ENCODE measurements at regions not wholly inside any gene's neighbourhood (a gene's known extent, or its start where the extent isn't known, plus 50 kb on each side); places are given as distances from the start of the nearest gene placed in this dataset.
"Not testable (repeated sequence)": the region's sequence is repeated elsewhere in the genome, so short reads cannot be mapped to it uniquely, and the experiment has no call there.

DNA sequence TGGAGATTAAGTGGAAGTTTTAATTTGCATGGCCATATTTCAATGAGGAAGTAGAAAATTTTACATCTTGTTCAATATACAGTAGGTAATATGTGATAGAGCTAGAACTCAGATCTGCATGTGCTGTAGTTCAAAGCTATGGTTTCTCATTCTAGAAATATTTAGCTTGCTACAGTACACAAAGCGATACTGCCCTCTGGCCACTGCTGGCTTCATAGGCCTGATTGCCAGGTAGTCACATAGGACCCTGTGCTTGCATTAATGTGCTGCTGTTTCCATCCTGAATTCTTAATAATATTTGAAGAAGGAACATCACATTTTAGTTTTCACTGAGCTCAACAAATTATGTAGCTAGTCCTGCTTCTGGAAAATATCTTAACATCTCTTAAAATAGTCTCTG is 87.0 kb downstream of the PLSCR2 start:
- no peak for DNase-seq

DNA sequence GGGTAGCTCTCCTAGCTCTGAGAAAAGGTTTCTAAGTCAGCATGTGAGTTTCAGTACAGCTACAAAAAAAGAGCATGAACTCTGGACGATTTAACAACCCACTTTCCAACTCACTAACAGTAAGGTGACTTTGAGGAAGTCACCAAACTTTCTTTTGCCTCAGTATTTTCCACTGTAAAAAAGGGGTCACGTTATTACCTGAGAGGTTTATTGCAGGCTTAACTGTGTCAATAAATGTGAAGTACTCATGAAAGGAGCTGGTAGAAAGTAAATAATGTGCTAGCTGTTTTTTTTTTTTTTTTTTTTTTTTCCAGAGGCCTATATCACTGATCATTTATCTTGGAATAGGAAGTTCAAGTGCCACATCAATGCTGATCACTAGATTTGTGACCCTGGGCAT is 89.3 kb downstream of the PLSCR2 start:
- no peak for DNase-seq

DNA sequence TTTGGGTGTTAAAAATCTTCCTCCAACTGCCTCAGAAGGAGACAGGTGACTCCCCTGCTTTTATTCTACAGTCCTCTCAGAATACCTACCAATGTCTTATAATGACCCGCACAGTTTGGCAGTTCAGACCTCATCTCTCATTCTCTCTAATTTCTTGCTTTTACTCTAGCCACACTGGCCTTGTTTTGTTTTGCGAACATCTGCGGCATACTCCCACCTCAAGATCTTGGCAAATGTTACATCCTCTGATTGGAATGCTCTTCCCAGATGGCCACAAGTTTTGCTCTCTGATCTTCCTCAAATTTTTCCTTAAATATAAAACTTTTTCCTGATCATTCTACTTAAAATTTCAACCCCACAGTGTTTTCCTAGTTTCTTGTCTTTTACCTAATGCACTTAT is 94.1 kb downstream of the PLSCR2 start:
- DNase-seq: no peak

DNA sequence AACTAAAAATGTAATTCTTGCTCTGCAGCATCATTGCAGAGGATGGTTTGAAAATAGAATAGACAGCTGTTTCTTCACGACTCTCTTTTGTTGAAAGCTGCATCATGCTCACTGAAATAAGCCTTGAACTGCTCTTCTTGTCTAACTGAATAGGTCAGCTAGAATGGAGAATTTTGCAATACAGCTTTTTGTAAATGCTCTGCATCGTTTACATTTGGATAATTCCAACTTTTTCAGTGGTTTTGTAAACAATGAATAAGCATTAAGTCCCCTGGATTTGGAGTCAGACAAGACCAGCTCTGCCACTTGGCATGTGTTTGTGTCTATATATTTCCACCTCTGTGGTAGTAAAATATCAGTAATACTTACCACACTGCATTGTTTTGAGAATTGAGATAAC is 95.2 kb downstream of the PLSCR2 start:
- DNase-seq: no peak

DNA sequence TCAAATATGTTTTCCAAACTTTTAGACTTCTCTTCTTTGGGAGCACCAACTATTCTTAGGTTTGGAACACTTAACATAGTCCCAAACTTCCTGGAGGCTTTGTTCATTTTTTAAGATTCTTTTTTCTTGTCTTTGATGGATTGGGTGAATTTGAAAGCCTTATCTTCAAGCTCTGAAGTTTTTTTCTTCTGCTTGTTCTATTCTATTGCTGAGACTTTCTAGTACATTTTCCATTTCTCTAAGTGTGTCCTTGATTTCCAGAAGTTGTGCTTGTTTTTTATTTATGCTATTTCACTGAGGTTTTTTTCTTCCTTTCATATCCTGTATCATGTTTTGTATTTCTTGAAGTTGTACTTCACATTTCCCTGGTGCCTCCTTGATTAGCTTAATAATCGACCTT is 97.5 kb downstream of the PLSCR2 start:
- no peak for DNase-seq

DNA sequence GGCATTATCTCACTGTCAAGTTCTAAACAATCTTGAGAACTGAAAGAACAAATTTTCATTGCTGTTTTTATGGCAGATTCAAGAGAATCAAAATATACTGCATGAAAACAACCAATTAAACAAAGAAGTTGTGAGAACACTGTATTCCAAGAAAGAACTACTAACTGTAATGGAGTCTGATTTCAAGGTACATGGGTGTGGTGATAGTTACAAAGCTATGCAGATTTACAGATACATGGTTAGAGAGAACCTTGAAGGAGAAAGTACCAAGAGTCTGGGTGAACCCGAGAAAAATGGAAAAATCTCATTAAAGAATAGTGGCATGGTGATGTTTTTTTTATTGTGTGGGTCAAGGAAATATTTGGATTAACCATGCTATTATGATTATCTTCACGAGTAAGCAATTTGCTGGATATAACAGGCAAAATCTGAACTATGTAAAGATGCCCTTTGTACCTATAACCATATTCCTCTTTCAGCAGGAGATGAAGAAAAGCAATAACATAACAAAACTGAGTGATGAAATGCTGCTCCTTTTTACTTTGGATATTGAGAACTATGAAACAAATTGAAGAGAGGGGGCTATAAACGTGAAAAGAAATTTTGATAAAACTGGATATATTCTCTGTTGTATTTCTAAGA is 100.4 kb downstream of the PLSCR2 start:
- DNase-seq: no peak

DNA sequence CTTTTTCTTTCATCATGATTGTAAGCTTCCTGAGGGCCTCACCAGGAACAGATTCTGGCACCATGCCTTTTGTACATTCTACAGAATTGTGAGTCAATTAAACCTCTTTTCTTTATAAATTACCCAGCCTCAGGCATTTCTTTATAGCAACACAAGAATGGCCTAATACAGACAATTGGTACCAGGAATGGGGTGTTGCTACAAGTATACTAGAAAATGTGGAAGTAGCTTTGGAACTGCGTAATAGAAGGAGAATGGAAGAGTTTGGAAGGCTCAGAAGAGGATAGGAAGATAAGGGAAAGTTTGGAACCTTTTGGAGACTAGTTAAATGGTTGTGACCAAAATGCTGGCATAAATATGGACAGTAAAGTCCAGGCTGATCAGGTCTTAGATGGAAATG is 108.9 kb upstream of the PLSCR4 start:
- no peak for DNase-seq

DNA sequence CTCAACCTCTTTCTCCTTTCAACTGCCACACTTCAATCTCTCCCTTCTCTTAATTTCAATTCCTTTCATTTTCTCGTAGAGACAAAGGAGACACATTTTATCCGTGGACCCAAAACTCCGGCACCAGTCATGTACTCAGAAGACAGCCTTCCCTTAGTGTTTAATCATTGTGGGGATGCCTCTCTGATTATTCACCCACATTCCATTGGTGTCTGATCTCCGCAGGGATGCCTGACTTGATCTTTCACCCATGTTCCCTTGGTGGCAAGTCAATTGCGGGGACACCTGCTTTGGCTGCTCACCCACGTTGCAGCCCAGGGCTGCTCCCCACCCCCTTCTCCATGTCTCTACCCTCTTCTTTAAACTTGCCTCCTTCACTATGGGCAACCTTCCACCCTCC is 103.5 kb upstream of the PLSCR4 start:
- DNase-seq: not testable (repeated sequence)

DNA sequence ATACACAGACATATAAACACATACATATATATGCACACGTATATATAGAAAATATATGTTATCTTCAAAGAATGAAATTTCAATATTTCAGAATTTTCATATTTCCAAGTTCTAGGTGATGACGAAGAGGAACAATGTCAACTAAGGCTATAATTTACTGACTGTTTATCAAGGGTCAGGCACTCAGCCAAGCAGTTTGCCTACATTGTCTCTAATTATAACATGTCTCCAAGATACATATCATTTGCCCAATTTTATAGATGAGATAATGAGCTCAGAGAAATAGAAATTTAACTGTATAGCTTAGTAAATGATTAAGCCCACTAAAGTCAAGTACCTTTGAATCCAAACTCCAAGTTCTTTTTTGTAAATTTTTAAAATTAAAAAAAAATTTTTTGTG is 99.9 kb upstream of the PLSCR4 start:
- no peak for DNase-seq

DNA sequence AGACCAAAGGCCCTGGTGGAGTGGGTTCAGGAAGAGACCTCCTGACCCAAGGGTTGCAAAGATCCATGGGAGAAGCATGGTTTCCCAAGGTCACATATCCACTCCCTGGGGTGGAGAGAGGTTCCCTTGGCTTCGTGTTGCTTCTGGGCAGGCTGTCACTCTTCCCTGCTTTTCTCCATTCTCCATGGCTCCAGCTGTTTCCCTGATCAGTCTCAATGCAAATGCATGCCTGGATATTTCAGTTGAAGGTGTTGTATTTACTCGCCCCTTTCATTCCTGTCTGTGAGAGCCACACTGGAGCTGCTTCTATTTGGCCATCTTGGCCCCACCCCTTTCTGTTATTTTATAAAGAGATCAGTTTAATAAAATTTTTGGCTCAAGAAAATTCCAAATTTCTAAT is 95.0 kb upstream of the PLSCR4 start:
- no peak for DNase-seq

DNA sequence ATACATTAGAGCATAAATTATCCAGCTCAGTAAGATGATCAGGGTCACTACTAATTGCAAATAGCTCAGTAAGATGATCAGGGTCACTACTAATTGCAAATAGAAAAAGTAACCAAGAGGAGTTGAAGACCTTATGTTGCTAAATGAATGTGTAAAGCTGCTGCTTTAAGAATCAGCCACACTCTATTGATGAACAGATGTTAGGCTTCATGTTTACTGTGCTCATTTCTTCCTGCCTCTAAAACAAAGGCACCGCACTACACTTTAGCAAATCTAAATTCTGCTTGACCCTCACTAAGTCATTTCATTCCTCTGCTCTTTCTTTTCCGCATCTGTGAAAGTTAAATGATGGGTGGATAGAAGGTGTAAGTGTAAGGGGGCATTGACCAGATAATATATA is 92.6 kb upstream of the PLSCR4 start:
- DNase-seq: no peak

DNA sequence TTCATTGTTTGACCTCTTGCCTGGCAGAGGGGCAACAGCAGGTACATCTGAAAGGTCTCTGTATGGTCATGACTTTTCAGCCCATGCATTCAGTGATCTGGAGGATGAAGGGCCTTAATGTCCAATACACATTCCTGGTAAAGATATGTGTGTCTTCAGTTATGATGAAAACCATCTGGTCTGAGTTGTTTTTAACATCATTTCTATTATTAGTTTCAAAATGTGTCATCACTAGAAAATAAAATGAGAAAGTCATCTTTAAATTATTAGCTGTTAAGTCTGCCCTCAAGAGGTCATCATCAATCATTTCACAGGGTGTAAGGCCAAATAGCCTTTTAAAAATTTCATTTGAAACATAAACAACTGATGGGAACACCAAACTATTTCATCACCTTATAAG is 92.1 kb upstream of the PLSCR4 start:
- no peak for DNase-seq

DNA sequence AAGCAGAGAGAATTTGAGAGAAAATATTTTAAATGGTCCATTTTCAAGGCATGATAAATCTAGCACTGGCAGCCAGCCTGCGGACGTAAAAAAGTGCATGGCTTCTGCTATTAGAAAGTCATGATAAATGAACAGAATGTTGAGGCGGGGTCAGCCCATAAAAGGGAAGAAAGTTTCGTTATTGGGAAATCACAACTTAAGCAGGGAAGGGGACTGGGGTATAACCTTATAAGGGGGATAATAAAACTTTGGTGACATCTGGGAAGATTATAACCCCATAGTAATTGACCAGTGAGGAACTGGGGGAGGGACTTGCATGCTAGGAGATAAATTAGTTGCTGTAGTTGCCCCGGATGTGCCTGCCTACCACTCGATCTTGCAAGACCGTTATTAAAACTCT is 88.4 kb upstream of the PLSCR4 start:
- no peak for DNase-seq

DNA sequence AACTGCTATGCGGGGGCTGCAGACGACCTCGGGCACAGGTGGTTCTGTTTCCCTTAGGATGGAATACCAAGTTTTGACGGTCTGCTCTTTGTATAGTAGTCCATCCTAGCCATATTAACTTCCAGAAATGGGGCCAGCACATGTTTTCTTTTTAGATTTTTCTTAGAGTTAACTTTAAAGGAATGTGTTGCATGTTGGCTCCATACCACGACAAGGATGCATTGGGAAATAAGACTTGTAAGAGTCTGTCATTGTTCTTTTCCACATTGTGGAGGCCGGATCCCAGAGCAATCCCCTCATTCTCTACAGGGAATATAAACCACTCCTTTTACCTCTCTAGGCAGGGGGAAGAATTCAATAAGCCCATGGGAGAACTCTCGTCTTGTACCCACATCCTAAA is 87.1 kb upstream of the PLSCR4 start:
- no peak for DNase-seq

DNA sequence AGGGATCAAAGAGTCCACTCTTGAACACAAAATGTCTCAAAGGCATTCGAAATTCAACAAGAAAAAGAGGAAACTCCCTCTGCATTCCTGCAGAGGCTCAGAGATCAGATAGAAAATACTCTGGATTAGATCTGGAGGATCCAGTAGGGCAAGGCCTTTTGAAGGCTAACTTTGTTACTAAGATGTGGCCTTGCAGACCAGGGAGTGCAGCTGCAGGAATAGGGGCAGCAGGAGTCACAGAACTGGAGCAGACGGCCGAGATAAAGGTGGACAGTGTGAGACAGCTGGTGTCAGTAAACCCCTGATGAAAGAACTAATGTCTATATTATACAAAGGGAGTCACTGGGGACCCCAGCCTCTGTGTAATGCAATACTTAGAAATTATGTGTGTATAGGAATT is 84.5 kb upstream of the PLSCR4 start:
- DNase-seq: no peak

DNA sequence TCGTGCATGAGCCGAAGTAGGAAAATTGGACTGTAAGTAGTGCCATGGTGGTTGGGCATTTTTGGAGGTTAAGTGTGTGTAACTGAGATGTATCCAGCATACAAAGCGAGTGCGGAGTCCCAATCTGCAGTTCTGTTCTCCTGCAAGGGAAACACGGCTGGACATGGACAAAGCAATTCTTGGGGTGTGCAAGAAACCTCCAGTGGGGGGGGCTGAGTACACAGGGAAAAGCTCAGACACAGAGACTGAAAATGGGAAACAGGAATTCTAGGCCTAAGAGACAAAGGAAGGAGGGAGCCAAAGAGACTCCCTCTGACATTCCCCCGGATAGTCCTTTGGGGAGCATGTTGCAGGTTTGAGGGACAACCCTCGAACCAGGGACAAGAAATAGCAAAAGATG is 83.2 kb upstream of the PLSCR4 start:
- DNase-seq: no peak

DNA sequence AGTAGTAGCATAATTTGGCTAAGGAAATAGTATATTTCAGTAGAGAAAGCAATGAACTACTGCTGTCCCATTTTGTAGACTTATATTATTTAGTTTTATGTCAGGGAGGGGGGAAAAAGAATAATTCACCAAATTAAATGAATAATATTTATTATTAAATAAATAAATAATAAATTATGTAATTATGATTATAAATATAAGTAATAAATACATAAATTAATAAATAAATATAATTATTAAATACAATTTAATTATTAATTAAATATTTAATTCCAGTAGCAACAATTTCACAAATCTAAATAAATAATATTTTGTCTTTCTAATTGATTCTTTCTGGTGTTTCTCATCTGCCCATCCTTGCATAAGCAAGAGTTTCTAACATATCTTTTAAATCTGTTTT is 81.1 kb upstream of the PLSCR4 start:
- DNase-seq: no peak

DNA sequence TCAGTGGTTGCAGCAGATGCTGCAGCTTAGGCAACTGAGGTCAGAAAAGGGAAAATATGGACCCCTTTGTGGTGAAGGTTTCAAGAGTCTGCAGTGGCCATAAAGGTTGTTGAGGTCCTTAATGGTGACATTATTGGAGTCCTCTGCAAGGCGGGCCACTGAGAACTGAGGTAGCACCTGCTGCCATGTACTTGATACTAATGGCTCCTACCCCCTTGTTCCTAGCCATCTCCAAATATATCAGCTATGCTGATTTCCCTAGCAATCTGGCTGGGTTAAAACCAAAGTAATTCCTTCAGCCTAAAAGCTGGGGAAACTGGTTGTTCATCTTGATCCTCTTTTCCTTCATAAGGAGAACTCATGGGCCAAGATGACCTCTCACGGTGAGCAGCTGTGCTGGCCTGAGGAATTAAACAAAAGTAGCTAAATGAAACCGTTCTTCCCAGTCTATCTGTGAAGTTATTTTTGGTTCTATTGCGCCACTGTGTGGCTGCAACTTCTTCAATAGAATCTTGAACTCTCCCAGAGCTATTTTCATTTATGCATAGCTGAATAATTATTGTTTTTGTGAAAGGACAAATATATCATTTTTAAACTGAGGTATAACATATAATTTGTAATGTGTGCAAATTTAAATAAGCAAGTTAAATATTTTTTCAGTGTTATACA is 76.1 kb upstream of the PLSCR4 start:
- peak; percentile 7 to 42 for DNase-seq

DNA sequence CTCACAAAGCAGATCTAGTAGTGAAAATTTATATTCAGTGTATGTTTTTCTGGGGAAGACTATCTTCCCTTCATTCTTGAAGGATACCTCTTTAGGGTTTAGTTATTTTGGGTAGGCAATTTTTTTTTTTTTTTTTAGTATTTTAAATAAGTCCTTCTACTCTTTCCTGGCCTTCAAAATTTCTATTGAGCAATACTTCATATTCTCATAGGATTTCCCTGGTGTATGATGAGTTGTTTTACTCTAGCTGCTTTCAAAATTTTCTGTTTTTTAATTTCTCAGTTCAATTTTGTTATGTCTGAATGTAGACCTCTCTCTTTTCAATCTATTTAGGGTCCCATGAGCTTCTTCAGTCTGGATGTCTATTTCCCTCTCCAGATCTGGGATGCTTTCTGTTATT is 74.3 kb upstream of the PLSCR4 start:
- DNase-seq: no peak

DNA sequence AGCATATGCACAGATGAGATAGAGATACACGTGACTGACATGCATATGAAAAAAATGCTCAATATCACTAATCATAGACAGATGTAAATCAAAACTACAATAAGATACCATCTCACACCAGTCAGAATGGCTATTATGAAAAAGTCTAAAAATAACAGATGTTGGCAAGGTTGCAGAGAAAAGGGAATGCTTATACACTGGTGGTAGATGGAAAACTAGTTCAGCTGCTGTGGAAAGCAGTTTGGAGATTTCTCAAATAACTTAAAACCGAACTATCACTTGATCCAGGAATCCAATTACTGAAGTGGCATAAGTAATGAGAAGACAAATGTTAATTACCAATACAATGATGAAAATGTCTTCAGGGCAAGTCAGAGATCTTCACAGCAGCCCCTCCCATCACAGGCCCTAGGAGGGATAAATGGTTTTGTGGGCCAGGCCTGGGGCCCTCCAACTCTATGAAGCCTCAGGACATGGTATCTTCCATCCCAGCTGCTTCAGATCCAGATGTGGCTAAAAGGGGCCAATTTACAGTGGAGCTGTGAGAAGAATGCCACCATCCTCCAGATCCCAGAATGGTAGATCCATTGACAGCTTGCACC is 71.4 kb upstream of the PLSCR4 start:
- no peak for DNase-seq

DNA sequence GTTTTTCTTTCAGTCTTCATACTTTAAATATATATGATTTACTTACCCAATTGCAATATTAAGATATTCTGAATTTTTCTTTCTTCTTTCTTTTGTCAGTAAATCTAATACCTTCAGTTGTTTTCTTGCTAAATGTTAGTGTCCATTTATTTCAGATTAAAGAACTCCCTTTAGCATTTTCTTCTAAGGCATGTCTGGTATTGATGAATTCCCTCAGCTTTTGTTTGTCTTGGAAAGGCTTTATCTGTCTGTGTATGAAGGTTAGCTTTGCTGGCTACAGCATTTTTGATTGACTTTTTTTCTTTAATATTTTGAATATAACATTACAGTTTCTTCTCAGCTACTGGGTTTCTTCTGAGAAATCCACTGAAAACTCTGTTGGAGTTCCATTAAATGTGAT is 64.0 kb upstream of the PLSCR4 start:
- DNase-seq: no peak

DNA sequence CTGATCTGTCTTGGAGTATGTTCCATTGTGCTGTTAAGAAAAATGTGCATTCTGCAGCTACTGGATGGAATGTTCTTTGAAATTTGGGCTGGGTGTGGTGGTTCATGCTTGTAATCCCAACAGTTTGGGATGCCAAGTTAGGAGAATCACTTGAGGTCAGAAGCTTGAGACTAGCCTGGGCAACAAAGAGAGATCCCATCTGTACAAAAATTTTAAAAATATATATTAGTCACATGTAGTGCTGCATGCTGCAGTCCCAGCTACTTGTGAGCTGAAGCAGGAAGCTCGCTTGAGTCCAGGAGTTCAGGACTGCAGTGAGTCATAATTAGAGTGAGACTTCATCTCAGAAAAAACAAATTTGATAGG is 62.8 kb upstream of the PLSCR4 start:
- DNase-seq: no peak

DNA sequence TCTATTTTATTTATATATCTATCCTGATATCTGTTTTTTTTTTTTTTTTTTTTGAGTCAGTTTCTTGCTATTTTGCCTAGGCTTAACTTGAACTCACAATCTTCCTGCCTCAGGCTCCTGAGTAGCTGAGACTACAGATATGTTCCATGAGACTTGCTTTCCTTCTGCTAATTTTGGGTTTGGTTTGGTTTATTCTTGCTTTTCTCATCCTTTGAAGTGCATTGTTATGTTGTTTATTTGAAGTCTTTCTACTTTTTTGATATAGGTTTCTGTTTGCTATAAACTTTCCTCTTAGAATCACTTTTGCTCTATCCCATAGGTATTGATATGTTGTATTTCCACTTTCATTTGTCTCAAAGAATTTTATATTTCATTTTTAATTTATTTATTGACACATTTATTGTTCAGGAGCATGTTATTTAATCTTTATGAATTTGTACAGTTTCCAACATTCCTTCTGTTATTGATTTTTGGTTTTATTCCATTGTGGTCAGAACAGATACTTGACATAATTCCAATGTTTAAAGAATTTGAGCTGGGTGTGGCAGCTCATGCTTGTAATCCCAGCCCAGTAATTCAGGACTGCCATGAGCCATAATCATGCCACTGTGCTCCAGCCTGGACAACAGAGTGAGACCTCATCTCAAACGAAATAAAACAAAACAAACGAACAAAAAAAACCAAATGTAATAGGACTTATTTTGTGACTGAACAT is 62.3 kb upstream of the PLSCR4 start:
- no peak for DNase-seq

DNA sequence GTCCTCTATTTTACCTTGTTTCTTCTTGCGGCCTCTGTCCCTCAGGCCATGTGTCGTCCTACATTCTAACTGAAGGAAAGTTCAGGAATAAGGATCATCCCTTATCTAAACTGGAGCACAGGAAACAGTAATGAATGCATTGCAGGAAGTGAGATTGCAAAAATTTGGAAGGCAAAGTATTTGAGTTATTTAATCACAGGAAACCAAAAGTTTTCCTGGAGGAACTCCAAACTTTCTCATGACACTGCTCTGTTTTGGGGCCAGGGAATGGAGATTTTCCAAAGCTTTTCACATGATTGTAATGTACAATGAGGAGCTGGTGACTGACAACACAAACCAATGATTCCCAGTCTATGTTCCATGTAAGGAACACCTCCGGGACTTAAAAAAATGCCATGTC is 57.8 kb upstream of the PLSCR4 start:
- DNase-seq: no peak
